RCC 7860 (cell line): ENCODE measurements at regions not wholly inside any gene's neighbourhood (a gene's known extent, or its start where the extent isn't known, plus 50 kb on each side); places are given as distances from the start of the nearest gene placed in this dataset.
"Not testable (repeated sequence)": the region's sequence is repeated elsewhere in the genome, so short reads cannot be mapped to it uniquely, and the experiment has no call there.

ENCODE experiments used
- DNase-seq: peaks from one replicate; pipeline ENCODE4 v3.0.0-alpha.2; 2015; ENCODE audit warnings: low spot score
- FAIRE-seq: peaks from 2 replicates; lab custom pipeline; 2012; peaks lifted over from hg19 to GRCh38; lab: Jason Lieb, UNC

DNA sequence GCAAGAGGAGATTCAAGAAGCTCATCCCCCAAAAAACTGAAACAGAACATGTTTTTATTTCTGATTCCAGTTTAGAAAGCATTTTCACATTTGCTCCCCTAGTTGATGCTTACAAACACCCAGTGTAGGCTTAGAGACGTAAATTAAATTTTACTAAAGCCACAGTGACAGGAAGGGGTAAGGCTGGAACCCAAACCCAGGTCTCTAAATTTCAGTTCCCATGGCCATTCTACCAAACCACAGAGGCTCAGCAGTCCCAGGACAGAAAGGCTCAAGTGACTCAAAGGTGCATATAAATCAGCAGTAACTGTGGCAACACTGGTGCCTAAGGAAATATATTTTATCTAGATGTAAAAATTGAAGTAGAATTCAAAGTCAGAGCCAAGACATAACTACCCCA, 128.7 kb downstream of the CEP120 start:
- DNase-seq, result no peak
- FAIRE-seq, result no peak

- DNase-seq (no peak), FAIRE-seq (no peak)
These were observed 134.0 kb downstream of the CEP120 start for GRCh38 chr5:123289210-123289609.

- no peak for DNase-seq
- FAIRE-seq, result peak; percentile 15
These were observed 135.3 kb downstream of the CEP120 start for GRCh38 chr5:123287881-123288280.

DNA sequence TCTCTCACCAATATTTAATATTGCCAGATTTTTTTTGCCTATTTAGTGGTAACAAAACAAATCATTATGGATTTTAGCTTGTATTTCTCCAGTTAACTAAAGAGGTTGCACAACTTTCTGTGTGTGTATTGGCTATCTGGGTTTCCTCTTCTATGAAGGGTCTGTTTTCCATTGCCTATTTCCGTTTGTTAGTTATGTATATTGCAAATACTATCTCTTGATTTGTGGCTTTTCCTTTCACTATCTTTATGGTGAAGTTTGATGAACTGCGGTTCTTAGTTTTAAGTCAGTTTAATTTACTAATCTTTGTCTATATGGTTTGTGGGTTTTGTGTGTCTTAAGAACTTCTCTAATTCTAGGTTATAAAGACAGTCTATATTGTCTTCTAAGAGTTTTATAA, 136.3 kb downstream of the CEP120 start:
- DNase-seq, result no peak
- no peak for FAIRE-seq

DNA sequence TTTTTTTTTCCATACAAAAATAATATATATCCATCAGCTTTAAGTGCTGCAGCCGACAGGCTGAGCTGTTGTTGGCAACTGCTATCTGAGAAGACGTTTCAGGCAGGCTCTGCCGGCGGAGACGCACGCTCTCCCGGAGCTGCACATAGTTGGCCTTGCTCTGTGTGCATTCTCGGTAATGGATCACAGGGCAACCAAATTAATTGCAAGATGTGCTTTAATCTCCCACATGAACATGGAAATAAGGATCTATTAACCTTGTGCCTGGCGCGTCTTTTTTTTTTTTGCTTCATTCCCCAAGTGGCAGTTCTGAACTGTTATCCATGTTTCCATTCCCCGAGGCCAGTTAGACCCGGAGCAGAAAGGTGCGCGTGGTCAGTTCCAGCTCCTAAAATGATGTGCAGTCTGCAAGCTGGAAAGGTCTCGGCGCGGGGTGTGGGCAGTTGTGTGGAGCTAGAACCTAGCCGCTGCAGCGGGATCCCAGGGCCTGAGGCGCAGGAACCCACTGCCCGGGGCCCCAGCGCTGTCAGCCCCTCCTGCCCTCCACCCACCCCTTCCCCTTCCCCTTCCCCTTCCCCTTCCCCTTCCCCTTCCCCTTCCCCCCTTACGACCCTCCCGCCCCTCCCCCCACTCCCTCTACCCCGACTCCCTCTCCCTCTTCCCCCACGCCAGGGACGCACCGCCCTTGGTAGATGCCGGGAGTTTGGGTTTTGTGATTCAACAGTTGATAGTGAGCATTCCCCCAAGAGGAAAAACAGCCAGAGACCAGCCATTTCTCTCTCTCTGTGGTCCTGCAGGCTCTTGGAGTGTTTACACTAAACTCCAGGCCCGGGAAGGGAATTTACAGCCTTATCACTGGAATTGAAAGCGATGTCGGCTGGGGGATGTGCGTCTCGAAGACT, 137.8 kb downstream of the CEP120 start:
- DNase-seq (no peak), FAIRE-seq (no peak)

GRCh38 chr5:123283499-123283898, 139.7 kb downstream of the CEP120 start:
- FAIRE-seq (no peak), DNase-seq (no peak)

DNA sequence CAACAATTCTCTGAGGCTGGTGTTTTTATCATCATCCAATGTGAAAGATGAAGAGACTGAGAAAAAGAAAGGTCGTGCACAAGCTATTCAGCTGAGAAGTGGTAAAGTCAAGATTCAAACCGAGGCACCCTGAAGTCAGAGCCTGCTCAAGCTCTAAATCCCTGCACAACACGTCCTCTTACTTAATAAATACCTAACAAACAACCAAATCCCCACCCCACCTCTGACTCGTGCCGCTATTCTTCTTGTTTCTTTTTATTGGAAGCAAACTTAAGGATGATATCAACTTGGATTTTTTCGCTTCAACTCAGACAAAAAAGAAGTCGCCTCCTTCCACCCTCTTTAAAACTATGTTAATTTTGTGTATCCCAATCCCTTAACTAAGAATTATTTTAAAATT, 140.2 kb downstream of the CEP120 start:
- DNase-seq, result no peak
- no peak for FAIRE-seq

GRCh38 chr5:123282444-123282843, 140.8 kb downstream of the CEP120 start:
- FAIRE-seq, result no peak

GRCh38 chr5:123280854-123281253, 142.3 kb downstream of the CEP120 start:
- DNase-seq, FAIRE-seq: not testable (repeated sequence)

More at GRCh38 chr5:123282444-123282843, 140.8 kb downstream of the CEP120 start:
- no peak for DNase-seq

GRCh38 chr5:123279136-123279535, 144.1 kb downstream of the CEP120 start:
- FAIRE-seq (no peak), DNase-seq (no peak)

- FAIRE-seq (no peak), DNase-seq (no peak)
These were observed 144.9 kb downstream of the CEP120 start for GRCh38 chr5:123278284-123278683.

DNA sequence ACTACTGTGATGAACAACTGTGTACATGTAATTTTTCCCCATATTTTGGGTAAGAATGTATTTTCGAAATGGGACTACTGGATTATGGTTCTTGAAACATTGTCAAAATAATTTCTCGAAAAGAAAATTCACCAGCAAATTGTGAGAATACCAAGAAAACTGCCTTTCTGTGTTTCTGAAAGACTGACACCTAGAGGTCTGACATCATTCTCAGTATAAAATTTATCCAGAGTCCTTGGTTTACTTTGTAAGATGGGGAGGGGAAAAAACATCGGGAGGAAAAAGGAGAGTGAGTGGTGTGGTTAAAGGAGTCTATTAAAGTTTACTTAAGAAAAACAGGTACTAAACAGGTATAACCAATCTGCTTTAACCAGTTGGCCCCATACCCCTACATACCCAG, 149.2 kb downstream of the CEP120 start:
- FAIRE-seq (no peak), DNase-seq (no peak)

DNA sequence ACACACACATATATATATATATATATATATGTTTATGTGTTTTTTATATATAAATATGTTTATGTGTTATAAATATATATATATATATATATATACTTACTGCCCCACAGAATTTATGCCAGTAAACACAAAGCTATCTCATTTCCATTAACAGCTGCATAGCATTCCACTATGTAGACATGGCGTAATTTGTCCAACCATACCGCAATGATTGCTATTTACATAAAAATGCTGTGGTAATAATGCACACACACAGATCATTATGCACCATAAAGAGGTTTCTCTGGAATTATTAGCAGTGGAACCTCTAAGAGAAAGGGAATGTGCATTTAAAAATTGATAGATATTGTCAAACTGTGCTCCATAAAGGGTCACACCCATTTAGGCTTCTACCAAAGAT, 150.1 kb downstream of the CEP120 start:
- no peak for FAIRE-seq
- no peak for DNase-seq

- FAIRE-seq, result no peak
These were observed 153.4 kb downstream of the CEP120 start for GRCh38 chr5:123269851-123270250.

GRCh38 chr5:123269436-123269835, 153.8 kb downstream of the CEP120 start:
- DNase-seq (no peak), FAIRE-seq (no peak)

More at GRCh38 chr5:123269851-123270250, 153.4 kb downstream of the CEP120 start:
- DNase-seq, result no peak

DNA sequence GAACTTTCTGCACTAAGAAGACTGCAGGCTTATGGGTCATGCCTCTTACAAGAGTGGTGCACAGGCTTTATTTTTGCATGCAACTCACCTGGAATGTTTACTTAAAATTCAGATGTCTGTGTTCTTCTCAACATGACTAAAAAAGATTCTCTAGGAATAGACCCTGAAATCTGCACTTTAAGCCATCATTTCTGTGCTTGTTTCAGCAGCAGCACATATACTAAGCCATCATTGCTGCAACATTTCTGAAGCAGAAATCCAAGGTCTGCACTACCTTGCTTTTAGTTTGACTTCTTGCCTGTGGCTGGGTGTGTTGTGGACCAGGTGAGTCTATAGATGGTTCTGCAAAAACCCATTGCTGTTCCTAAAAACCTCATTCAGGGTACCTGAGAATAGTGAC, 156.8 kb downstream of the CEP120 start:
- FAIRE-seq (no peak), DNase-seq (no peak)

GRCh38 chr5:123265551-123265950, 157.7 kb downstream of the CEP120 start:
- FAIRE-seq (no peak), DNase-seq (no peak)

DNA sequence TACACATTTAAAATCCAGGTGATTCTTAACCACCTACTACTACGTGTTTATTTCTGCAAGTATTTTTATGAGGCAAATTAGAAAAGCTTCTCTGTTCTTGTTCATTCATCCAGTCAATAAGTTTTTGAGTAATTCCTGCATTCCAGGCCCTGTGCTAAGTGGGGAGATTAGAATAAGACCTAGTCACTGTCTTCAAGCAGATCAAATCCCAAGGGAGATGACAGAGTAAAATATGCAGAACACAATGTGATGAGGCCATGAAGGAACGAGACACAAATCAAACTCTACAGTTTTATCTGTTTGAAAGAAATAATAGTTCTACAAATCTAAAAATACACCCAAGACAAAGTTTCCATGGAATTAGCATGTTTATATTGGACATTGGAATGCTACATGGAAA, 158.8 kb downstream of the CEP120 start:
- DNase-seq (no peak), FAIRE-seq (no peak)

DNA sequence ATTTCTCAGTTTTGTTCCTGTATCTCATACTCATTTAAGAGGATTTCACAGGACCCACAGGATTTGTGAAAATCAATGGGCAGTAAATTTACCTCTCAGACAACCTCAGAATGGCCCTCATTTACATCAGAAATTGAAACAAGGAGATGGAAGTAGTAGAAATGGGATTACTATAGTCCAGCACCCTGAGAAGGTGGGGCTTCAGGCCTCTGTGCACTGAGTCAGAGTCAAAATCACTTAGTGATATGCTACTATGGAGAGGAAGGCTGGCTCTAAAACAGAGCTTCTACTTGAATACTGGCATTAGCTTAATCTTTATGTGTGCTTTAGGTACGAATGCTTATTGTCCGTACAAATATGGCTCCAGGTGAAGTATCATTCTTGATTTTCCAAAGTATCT, 159.3 kb downstream of the CEP120 start:
- FAIRE-seq (no peak), DNase-seq (no peak)

GRCh38 chr5:123262216-123262823, 160.9 kb downstream of the CEP120 start:
- DNase-seq (no peak), FAIRE-seq (no peak)

DNA sequence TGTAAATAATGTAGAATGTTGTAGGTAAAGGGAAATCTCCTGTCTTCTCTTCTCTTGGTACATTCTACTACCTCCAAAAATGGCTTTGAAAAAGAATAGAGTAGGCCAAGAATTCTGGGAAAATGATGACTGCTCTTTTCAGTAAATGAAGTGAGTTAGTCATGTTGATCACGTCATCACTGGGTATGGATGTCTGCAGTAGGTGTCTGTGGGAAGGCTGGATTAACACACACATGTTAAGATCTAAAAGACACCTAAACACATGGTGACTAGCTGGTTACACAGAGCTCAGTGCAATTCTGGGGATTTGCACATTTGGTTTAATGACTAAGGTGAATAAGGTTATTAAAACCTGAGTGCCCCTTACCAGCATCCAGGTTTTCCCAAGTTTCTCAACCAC, 161.5 kb downstream of the CEP120 start:
- DNase-seq, result no peak
- no peak for FAIRE-seq

GRCh38 chr5:123249446-123249845, 160.4 kb downstream of the PRDM6 start:
- FAIRE-seq (no peak), DNase-seq (no peak)
